ENCODE measurements at regions not wholly inside any gene's neighbourhood (a gene's known extent, or its start where the extent isn't known, plus 50 kb on each side); places are given as distances from the start of the nearest gene placed in this dataset.

GRCh38 chr6:81613606-81614005 is 138.9 kb downstream of the TENT5A start:
- no peak overlapping the region for H3K4me2 ChIP-seq (ENCODE audit: insufficient read depth in 1 of 2, low read depth in 2 of 2, low read length in 2 of 2)
- CTCF ChIA-PET (ENCODE audit: partially characterized antibody) = interaction anchor here (1.2 kb wide), 1 partner anchor 25 kb away, joined by 3 read pairs; no protein-coding TSS in a partner anchor
- no peak for FAIRE-seq

More at GRCh38 chr6:81613606-81614005, 138.9 kb downstream of the TENT5A start:
- Histone ChIP-seq H3K36me3 (ENCODE audit: control insufficient read depth in 2 of 4, insufficient read depth in 4 of 4, low read length in 3 of 4) (no peaks in the 10 kb centered on the region), H2BK15ac (ENCODE audit: low read length) (no peak overlapping the region), H3K18ac (ENCODE audit: extremely low read depth, low read length) (no peak overlapping the region), H3K23me2 (ENCODE audit: low read depth, low read length) (no peaks in the 10 kb centered on the region), H3K56ac (replicated peaks; ENCODE audit: insufficient read length, low read depth, low read length) (no peak overlapping the region), H3K23ac (ENCODE audit: insufficient read length) (no peak overlapping the region), H2BK20ac (ENCODE audit: low read length) (no peak overlapping the region), H3K27me3 (replicated peaks in 1 of 4; ENCODE audit: control insufficient read depth in 3 of 4, extremely low read depth in 1 of 4, insufficient read depth in 3 of 4, low read length in 3 of 4) (no peaks in the 10 kb centered on the region), H3K79me1 (ENCODE audit: low read depth, low read length) (no peaks in the 10 kb centered on the region), H2BK120ac (replicated peaks; ENCODE audit: low read depth, low read length) (no peak overlapping the region), H2BK5ac (ENCODE audit: low read depth, low read length) (no peak overlapping the region), H4K8ac (ENCODE audit: extremely low read depth, insufficient read depth, low read length) (no peak overlapping the region), H3K27ac (ENCODE audit: low read depth, low read length) (no peak overlapping the region), H4K20me1 (replicated peaks in 1 of 2; ENCODE audit: control insufficient read depth in 1 of 2, insufficient read depth in 2 of 2, low read length in 2 of 2) (no peaks in the 10 kb centered on the region), H2AFZ (ENCODE audit: low read length) (no peak overlapping the region), H2AK5ac (ENCODE audit: low read depth, low read length) (no peak overlapping the region), H3K14ac (ENCODE audit: insufficient read length) (no peak overlapping the region), H3K79me2 (ENCODE audit: control insufficient read depth in 1 of 2, insufficient read depth in 2 of 2, low read length in 2 of 2) (no peaks in the 10 kb centered on the region), H3K9me3 (ENCODE audit: insufficient read depth in 2 of 2, low read depth in 1 of 2, low read length in 1 of 2) (no peaks in the 10 kb centered on the region), H2BK12ac (ENCODE audit: low read depth, low read length) (no peak overlapping the region), H4K5ac (ENCODE audit: insufficient read length, low read depth, low read length) (no peak overlapping the region), H3K4me1 (replicated peaks in 1 of 4; ENCODE audit: control insufficient read depth in 3 of 4, insufficient read depth in 4 of 4, low read length in 3 of 4) (no peaks in the 10 kb centered on the region), H3K4me3 (ENCODE audit: extremely low read depth in 1 of 4, insufficient read depth in 2 of 4, low read depth in 3 of 4, low read length in 4 of 4) (no peak overlapping the region), H3K9ac (replicated peaks in 1 of 4; ENCODE audit: extremely low read depth in 1 of 4, low read depth in 3 of 4, low read length in 3 of 4) (no peak overlapping the region), H4K91ac (replicated peaks; ENCODE audit: insufficient read length, low read length) (no peak overlapping the region), H3K4ac (replicated peaks; ENCODE audit: insufficient read length, low read depth, low read length) (no peak overlapping the region)
- DNase-seq (ENCODE audit: low read depth in 1 of 2, low spot score in 2 of 2) = no peak
- WGBS, 2 experiments (ENCODE audit: extremely low coverage in 1 of 2, insufficient coverage in 1 of 2, insufficient read length in 1 of 2, insufficient replicate concordance in 2 of 2, low coverage in 1 of 2, low lambda C conversion rate in 2 of 2, missing lambda C conversion rate in 1 of 2) = 90% methylated on average over 1 of the region's 1 CpG; no CpG with 5 or more reads in 1 of the 2 experiments
- TF ChIP-seq MAFK (IDR thresholded peaks at IDR 0.05; ENCODE audit: low read depth, low read length) = no peak
- POLR2A ChIA-PET (ENCODE audit: partially characterized antibody) = no interaction called here

All from H1 (cell line).